Caco-2 (cell line): ENCODE measurements at regions not wholly inside any gene's neighbourhood (a gene's known extent, or its start where the extent isn't known, plus 50 kb on each side); places are given as distances from the start of the nearest gene placed in this dataset.

Experiments used
- BruUV-seq: library from RNA; stranded (reverse); fragments of 400-500 nt; replicated peaks from 2 replicates; lab custom pipeline; 2021; lab: Mats Ljungman, UMichigan
- CTCF ChIA-PET: fragments of 300-600 bp; sonication (Branson Sonifier 250); formaldehyde crosslinking; loops from one replicate; lab custom pipeline; 2022; ENCODE audit warnings: antibody characterized with exemption; lab: Charles Lee
- POLR2A ChIA-PET: fragments of 300-600 bp; sonication (Branson Sonifier 250); formaldehyde crosslinking; loops from one replicate; lab custom pipeline; 2022; ENCODE audit warnings: antibody characterized with exemption; lab: Charles Lee
- DNase-seq, 2 experiments: peaks; one replicate each; pipeline versions ENCODE4 v3.0.0 to v3.0.0-alpha.2; 2020 to 2022
- H3K27me3 ChIP-seq: replicated peaks from 2 replicates; pipeline ENCODE4 v1.6.0; 2011; ENCODE audit warnings: low read length; ENCODE audit not compliant: control insufficient read depth, insufficient read depth
- H3K36me3 ChIP-seq: 2 replicates; pipeline ENCODE4 v1.5.1; 2011; ENCODE audit warnings: low read length; ENCODE audit not compliant: control insufficient read depth, insufficient read depth
- H3K4me1 ChIP-seq: fragments of 250-450 bp; sonication (Bioruptor Pico); 2 replicates; pipeline ENCODE4 v1.5.1; 2020; ENCODE audit warnings: mild to moderate bottlenecking
- H3K4me3 ChIP-seq: 2 replicates; pipeline ENCODE4 v1.5.1; 2011; ENCODE audit warnings: low read depth, mild to moderate bottlenecking, control low read depth, low read length
- H3K9me3 ChIP-seq: fragments of 250-450 bp; sonication (Bioruptor Pico); 2 replicates; pipeline ENCODE4 v1.5.1; 2020; ENCODE audit warnings: mild to moderate bottlenecking, moderate library complexity
- H3K27ac Mint-ChIP-seq: one replicate; pipeline ENCODE4 v1.8.0; 2022; ENCODE audit warnings: mixed read lengths; ENCODE audit not compliant: unreplicated experiment
- H3K27me3 Mint-ChIP-seq: one replicate; pipeline ENCODE4 v1.8.0; 2022; ENCODE audit warnings: mixed read lengths; ENCODE audit not compliant: insufficient read depth, unreplicated experiment
- H3K36me3 Mint-ChIP-seq: one replicate; pipeline ENCODE4 v1.8.0; 2022; ENCODE audit warnings: mild to moderate bottlenecking, mixed read lengths; ENCODE audit not compliant: insufficient read depth, unreplicated experiment
- H3K4me1 Mint-ChIP-seq: one replicate; pipeline ENCODE4 v1.8.0; 2022; ENCODE audit warnings: low read depth, mixed read lengths; ENCODE audit not compliant: unreplicated experiment
- H3K4me3 Mint-ChIP-seq: one replicate; pipeline ENCODE4 v1.8.0; 2022; ENCODE audit warnings: mild to moderate bottlenecking, moderate library complexity, mixed read lengths; ENCODE audit not compliant: unreplicated experiment
- H3K9me3 Mint-ChIP-seq: one replicate; pipeline ENCODE4 v1.8.0; 2022; ENCODE audit warnings: mixed read lengths; ENCODE audit not compliant: unreplicated experiment
- CTCF ChIP-seq, 2 experiments: fragments of 200-600 bp in 1 of 2; IDR thresholded peaks; 1 replicate in 1 of 2; 2 replicates in 1 of 2; pipeline versions ENCODE4 v1.5.1 to v1.8.0; 2011 to 2022; ENCODE audit warnings: antibody characterized with exemption in 1 of 2, control low read depth in 1 of 2, inconsistent platforms in 1 of 2, low read depth in 1 of 2, low read length in 1 of 2, mild to moderate bottlenecking in 1 of 2, moderate library complexity in 1 of 2; ENCODE audit not compliant: insufficient read depth in 1 of 2, severe bottlenecking in 1 of 2, unreplicated experiment in 1 of 2
- intact Hi-C: fragments of 100-400 bp; cut with micrococcal nuclease; formaldehyde crosslinking; loops from one replicate; pipeline ENCODE4 v1.10.0; 2022; ENCODE audit not compliant: unreplicated experiment

GRCh38 chr2:76612764-76613163 is 902.0 kb upstream of the GCFC2 start:
- Histone ChIP-seq H3K27me3 (no peaks in the 10 kb centered on the region), H3K36me3 (no peaks in the 10 kb centered on the region), H3K4me1 (peaks cover 3% of the 10 kb centered on the region; the same call in 1 of the 2 replicates), H3K4me3 (no peak overlapping the region), H3K9me3 (no peaks in the 10 kb centered on the region)
- BruUV-seq: no TSS peak
- DNase-seq: no peak
- POLR2A ChIA-PET: no interaction called here
- CTCF ChIA-PET: no interaction called here
- no peaks in the 10 kb centered on the region for H3K9me3 Mint-ChIP-seq
- H3K36me3 Mint-ChIP-seq: no peaks in the 10 kb centered on the region
- H3K27ac Mint-ChIP-seq: no peak overlapping the region
- H3K4me1 Mint-ChIP-seq: no peaks in the 10 kb centered on the region
- no peaks in the 10 kb centered on the region for H3K27me3 Mint-ChIP-seq
- TF ChIP-seq CTCF (IDR thresholded peaks at IDR 0.05; ENCODE audit: insufficient read depth in 1 of 2, low read depth in 1 of 2, low read length in 1 of 2, severe bottlenecking in 1 of 2, unreplicated experiment in 1 of 2): no peak
- intact Hi-C loops: no loop called here
- no peak overlapping the region for H3K4me3 Mint-ChIP-seq

GRCh38 chr2:76610451-76610850 is 899.7 kb upstream of the GCFC2 start:
- BruUV-seq: no TSS peak
- intact Hi-C loops: no loop called here
- ChIA-PET POLR2A (no interaction called here), CTCF (no interaction called here)
- Mint-ChIP-seq H3K27ac (no peak overlapping the region), H3K27me3 (no peaks in the 10 kb centered on the region), H3K4me3 (no peak overlapping the region), H3K4me1 (no peaks in the 10 kb centered on the region), H3K9me3 (no peaks in the 10 kb centered on the region), H3K36me3 (no peaks in the 10 kb centered on the region)
- Histone ChIP-seq H3K27me3 (no peaks in the 10 kb centered on the region), H3K4me3 (no peak overlapping the region), H3K36me3 (no peaks in the 10 kb centered on the region), H3K4me1 (peaks cover 3% of the 10 kb centered on the region; the same call in 1 of the 2 replicates), H3K9me3 (no peaks in the 10 kb centered on the region)
- no peak for DNase-seq
- no peak for TF ChIP-seq CTCF (IDR thresholded peaks at IDR 0.05; ENCODE audit: insufficient read depth in 1 of 2, low read depth in 1 of 2, low read length in 1 of 2, severe bottlenecking in 1 of 2, unreplicated experiment in 1 of 2)

GRCh38 chr2:76599732-76600368 is 889.1 kb upstream of the GCFC2 start:
- peaks cover 4% of the 10 kb centered on the region for H3K27me3 Mint-ChIP-seq
- Histone ChIP-seq H3K4me3 (no peak overlapping the region), H3K36me3 (no peaks in the 10 kb centered on the region), H3K9me3 (no peaks in the 10 kb centered on the region), H3K27me3 (no peaks in the 10 kb centered on the region; the same call in 1 of the 2 replicates), H3K4me1 (no peaks in the 10 kb centered on the region)
- intact Hi-C loops: loop anchor here (1.0 to 2.0 kb wide), 4 partner anchors 402 to 870 kb away; no protein-coding TSS in a partner anchor
- H3K27ac Mint-ChIP-seq: no peak overlapping the region
- peak; percentile 82 to 85 for DNase-seq
- H3K9me3 Mint-ChIP-seq: no peaks in the 10 kb centered on the region
- no peaks in the 10 kb centered on the region for H3K36me3 Mint-ChIP-seq
- TF ChIP-seq CTCF (IDR thresholded peaks at IDR 0.05; ENCODE audit: insufficient read depth in 1 of 2, low read depth in 1 of 2, low read length in 1 of 2, severe bottlenecking in 1 of 2, unreplicated experiment in 1 of 2): peak; percentile 74 to 89
- no peaks in the 10 kb centered on the region for H3K4me1 Mint-ChIP-seq
- H3K4me3 Mint-ChIP-seq: no peak overlapping the region
- no TSS peak for BruUV-seq
- CTCF ChIA-PET: interaction anchor here (0.7 to 1.2 kb wide), 3 partner anchors 10 to 811 kb away, joined by 3 to 4 read pairs (median 4); no protein-coding TSS in a partner anchor
- POLR2A ChIA-PET: interaction anchor here (0.5 kb wide), 1 partner anchor 1221 kb away, joined by 3 read pairs; no protein-coding TSS in a partner anchor
